PC-3 (cell line): ENCODE measurements at regions not wholly inside any gene's neighbourhood (a gene's known extent, or its start where the extent isn't known, plus 50 kb on each side); places are given as distances from the start of the nearest gene placed in this dataset.

ENCODE experiments used
- EZH2 ChIP-seq: fragments of 300-600 bp; sonication (generic); IDR thresholded peaks from one replicate; pipeline ENCODE4 v1.6.1; 2017; ENCODE audit warnings: antibody characterized with exemption, mild to moderate bottlenecking, low read length; ENCODE audit not compliant: unreplicated experiment
- EZH2phosphoT487 ChIP-seq: fragments of 300-600 bp; sonication (generic); IDR thresholded peaks from 2 replicates; pipeline ENCODE4 v1.6.1; 2018; ENCODE audit warnings: mild to moderate bottlenecking, antibody characterized with exemption, low read length, borderline replicate concordance
- TF ChIP-seq, protein P1 (sequence below): fragments of 300-600 bp; sonication (generic); conservative IDR thresholded peaks from 2 replicates; pipeline ENCODE4 v1.5.1; 2017; ENCODE audit warnings: antibody characterized with exemption, low read depth, mild to moderate bottlenecking, low read length

DNA sequence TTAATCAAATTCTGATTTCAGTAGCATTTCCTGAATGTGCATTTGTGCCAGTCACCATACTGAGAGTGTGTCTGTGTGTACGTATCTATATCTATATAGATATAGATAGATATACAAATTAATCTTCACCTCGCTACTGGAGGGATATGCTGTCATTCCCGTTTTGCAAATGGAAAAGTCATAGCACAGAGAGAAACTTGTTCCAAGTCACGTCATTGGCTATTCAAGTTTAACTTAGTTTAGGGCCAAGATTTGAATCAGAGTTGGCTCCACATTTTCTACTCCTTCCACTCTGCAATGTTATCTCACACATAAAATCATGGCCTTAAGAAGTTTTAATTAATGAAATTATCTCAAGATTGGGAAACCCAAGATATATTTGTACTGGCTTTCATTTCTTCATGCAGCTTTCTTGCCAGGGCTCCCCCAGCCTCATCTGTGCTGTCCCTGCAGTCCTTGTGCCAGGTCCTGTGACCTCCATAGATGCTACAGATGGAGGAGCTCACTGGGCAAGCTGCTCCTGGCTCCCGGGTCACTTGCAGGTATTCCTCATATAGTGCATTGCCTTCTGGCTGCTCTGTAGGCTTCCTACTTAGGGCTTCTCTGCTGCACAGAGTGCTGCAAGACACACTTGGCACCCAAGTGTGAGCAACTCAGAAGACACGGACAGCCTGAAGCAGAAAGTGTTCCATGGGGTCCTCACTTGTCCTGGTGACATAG, 245.8 kb downstream of the KCNS3 start:
- TF ChIP-seq EZH2 (no peak), EZH2phosphoT487 (no peak)
- TF ChIP-seq, protein P1, sequence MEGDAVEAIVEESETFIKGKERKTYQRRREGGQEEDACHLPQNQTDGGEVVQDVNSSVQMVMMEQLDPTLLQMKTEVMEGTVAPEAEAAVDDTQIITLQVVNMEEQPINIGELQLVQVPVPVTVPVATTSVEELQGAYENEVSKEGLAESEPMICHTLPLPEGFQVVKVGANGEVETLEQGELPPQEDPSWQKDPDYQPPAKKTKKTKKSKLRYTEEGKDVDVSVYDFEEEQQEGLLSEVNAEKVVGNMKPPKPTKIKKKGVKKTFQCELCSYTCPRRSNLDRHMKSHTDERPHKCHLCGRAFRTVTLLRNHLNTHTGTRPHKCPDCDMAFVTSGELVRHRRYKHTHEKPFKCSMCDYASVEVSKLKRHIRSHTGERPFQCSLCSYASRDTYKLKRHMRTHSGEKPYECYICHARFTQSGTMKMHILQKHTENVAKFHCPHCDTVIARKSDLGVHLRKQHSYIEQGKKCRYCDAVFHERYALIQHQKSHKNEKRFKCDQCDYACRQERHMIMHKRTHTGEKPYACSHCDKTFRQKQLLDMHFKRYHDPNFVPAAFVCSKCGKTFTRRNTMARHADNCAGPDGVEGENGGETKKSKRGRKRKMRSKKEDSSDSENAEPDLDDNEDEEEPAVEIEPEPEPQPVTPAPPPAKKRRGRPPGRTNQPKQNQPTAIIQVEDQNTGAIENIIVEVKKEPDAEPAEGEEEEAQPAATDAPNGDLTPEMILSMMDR, result no peak
